NCI-H774 (cell line): ENCODE measurements at regions not wholly inside any gene's neighbourhood (a gene's known extent, or its start where the extent isn't known, plus 50 kb on each side); places are given as distances from the start of the nearest gene placed in this dataset.

Source experiments
- DNase-seq: peaks from one replicate; lab custom pipeline; 2025; lab: John Stamatoyannopoulos, UW

GRCh38 chr5:103849934-103850333 is 287.3 kb upstream of the NUDT12 start:
- DNase-seq = no peak

GRCh38 chr5:103847060-103847459 is 284.5 kb upstream of the NUDT12 start:
- DNase-seq = no peak

- DNase-seq = no peak
Measured at GRCh38 chr5:103842936-103843335, 280.3 kb upstream of the NUDT12 start.

GRCh38 chr5:103840600-103840999 is 278.0 kb upstream of the NUDT12 start:
- DNase-seq = no peak

GRCh38 chr5:103834216-103834615 is 271.6 kb upstream of the NUDT12 start:
- DNase-seq = no peak

- no peak for DNase-seq
Measured at GRCh38 chr5:103829585-103829984, 267.0 kb upstream of the NUDT12 start.

- no peak for DNase-seq
Measured at GRCh38 chr5:103827976-103828375, 265.4 kb upstream of the NUDT12 start.

- no peak for DNase-seq
Measured at GRCh38 chr5:103821361-103821760, 258.8 kb upstream of the NUDT12 start.

GRCh38 chr5:103808464-103809106 is 246.0 kb upstream of the NUDT12 start:
- peak; percentile 53 for DNase-seq

GRCh38 chr5:103804711-103805110 is 242.1 kb upstream of the NUDT12 start:
- DNase-seq = no peak

GRCh38 chr5:103801681-103802080 is 239.1 kb upstream of the NUDT12 start:
- DNase-seq = no peak

- DNase-seq = no peak
Measured at GRCh38 chr5:103800741-103801495, 238.3 kb upstream of the NUDT12 start.

GRCh38 chr5:103793595-103794182 is 231.1 kb upstream of the NUDT12 start:
- DNase-seq = no peak

- DNase-seq = no peak
Measured at GRCh38 chr5:103785569-103785968, 223.0 kb upstream of the NUDT12 start.

GRCh38 chr5:103783669-103784068 is 221.1 kb upstream of the NUDT12 start:
- DNase-seq = no peak

GRCh38 chr5:103780794-103781193 is 218.2 kb upstream of the NUDT12 start:
- DNase-seq = no peak

GRCh38 chr5:103774721-103775120 is 212.1 kb upstream of the NUDT12 start:
- DNase-seq = no peak

GRCh38 chr5:103772248-103772647 is 209.7 kb upstream of the NUDT12 start:
- DNase-seq = no peak

GRCh38 chr5:103764403-103764802 is 201.8 kb upstream of the NUDT12 start:
- DNase-seq = no peak

GRCh38 chr5:103758996-103759395 is 196.4 kb upstream of the NUDT12 start:
- DNase-seq = no peak

- DNase-seq = no peak
Measured at GRCh38 chr5:103755974-103756373, 193.4 kb upstream of the NUDT12 start.

GRCh38 chr5:103745353-103746065 is 182.9 kb upstream of the NUDT12 start:
- no peak for DNase-seq

GRCh38 chr5:103744159-103744558 is 181.6 kb upstream of the NUDT12 start:
- no peak for DNase-seq
